ENCODE measurements at regions not wholly inside any gene's neighbourhood (a gene's known extent, or its start where the extent isn't known, plus 50 kb on each side); places are given as distances from the start of the nearest gene placed in this dataset.

DNA sequence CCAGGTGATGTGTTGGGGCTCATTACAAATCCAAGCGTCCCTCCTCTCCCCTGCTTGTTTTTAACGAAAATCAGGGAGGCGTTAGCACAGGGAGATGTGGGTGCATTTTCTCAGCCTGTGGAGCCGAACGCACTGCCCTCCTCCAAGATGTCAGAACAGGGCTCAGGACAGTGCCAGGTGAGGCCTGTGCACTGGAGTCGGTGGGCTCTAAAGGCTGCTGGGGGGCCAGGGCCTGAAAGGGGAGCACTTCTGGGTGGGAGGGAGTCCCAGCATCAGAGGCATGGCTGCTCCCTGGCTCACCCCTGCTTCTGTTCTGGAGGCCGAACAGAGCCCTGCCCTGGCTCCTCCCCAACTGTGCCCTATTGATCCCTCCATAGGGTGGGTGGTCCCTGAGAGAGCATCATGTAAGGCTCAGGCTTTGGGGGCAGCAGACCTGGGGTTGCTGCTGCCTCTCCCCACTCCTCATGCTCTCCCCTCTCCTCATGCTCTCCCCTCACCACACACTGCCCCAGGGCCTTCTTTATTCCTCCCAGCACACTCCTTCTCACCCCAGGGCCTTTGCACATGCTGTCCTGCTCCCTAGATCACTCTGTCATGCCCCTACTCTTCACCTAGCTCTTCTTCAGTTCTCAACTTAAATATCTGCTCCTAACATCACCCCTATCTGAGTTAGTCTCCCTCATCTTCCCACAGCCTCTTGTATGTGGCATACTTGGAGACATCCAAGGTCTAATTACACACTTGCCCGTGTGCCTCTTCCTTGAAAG is 725.2 kb downstream of the PTPRU start:
- TF ChIP-seq, protein P1, sequence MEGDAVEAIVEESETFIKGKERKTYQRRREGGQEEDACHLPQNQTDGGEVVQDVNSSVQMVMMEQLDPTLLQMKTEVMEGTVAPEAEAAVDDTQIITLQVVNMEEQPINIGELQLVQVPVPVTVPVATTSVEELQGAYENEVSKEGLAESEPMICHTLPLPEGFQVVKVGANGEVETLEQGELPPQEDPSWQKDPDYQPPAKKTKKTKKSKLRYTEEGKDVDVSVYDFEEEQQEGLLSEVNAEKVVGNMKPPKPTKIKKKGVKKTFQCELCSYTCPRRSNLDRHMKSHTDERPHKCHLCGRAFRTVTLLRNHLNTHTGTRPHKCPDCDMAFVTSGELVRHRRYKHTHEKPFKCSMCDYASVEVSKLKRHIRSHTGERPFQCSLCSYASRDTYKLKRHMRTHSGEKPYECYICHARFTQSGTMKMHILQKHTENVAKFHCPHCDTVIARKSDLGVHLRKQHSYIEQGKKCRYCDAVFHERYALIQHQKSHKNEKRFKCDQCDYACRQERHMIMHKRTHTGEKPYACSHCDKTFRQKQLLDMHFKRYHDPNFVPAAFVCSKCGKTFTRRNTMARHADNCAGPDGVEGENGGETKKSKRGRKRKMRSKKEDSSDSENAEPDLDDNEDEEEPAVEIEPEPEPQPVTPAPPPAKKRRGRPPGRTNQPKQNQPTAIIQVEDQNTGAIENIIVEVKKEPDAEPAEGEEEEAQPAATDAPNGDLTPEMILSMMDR (IDR thresholded peaks at IDR 0.05; ENCODE audit: low read depth, low read length, poor library complexity, severe bottlenecking) = no peak
- TF ChIP-seq EZH2phosphoT487 (IDR thresholded peaks at IDR 0.05; ENCODE audit: borderline replicate concordance, low read length) = no peak
